Right lobe of liver (tissue), 4 donors: ENCODE measurements at regions not wholly inside any gene's neighbourhood (a gene's known extent, or its start where the extent isn't known, plus 50 kb on each side); places are given as distances from the start of the nearest gene placed in this dataset.

Experiments used
- CTCF ChIP-seq, 4 donors: fragments of 200-600 bp in 3 of 4; fragments of 450-650 bp in 1 of 4; IDR thresholded peaks; one replicate each; pipeline versions ENCODE4 v1.5.1 to v1.8.0; 2016 to 2022; ENCODE audit warnings: antibody characterized with exemption in 4 of 4, mild to moderate bottlenecking in 2 of 4
- POLR2A ChIP-seq: fragments of 450-650 bp; IDR thresholded peaks from one replicate; pipeline ENCODE4 v1.6.1; 2017; ENCODE audit warnings: antibody characterized with exemption, mild to moderate bottlenecking
- donor health status: DM: no; HTN: no; CAD: no.
- donor health status: DM: no; HTN: no; CAD: no.
- donor health status: DM: no; HTN: yes; CAD: no.

GRCh38 chr5:2860101-2860500 lies 108.6 kb upstream of the IRX2 start:
- TF ChIP-seq CTCF (IDR thresholded peaks at IDR 0.05) (no peak), POLR2A (no peak)
